K562 (cell line): ENCODE measurements at regions not wholly inside any gene's neighbourhood (a gene's known extent, or its start where the extent isn't known, plus 50 kb on each side); places are given as distances from the start of the nearest gene placed in this dataset.

Source experiments
- ATAC-seq: fragments of 200-7000 bp; cut with Tn5 transposase; 3 replicates; pipeline ENCODE4 v1.9.1; 2020; ENCODE audit warnings: moderate library complexity
- BruUV-seq: library from RNA; stranded (reverse); fragments of 400-500 nt; replicated peaks from 2 replicates; lab custom pipeline; 2021; lab: Mats Ljungman, UMichigan
- CTCF ChIA-PET: fragments of 300-600 bp; formaldehyde crosslinking; extraction: SDS; loops from one replicate; lab custom pipeline; 2021; ENCODE audit warnings: low intra/inter-chr PET ratio; lab: Yijun Ruan, JAX
- POLR2A ChIA-PET: fragments of 300-600, 350-650 bp; sonication (Branson Sonifier 250); formaldehyde crosslinking; extraction: SDS; loops from one replicate; lab custom pipeline; 2021; ENCODE audit warnings: antibody characterized with exemption, inconsistent platforms; lab: Yijun Ruan, JAX
- DNase-seq, 4 experiments: peaks; one replicate each; pipeline versions ENCODE4 v3.0.0 to v3.0.0-alpha.2; 2011 to 2018; ENCODE audit warnings: low spot score in 3 of 4, mixed read lengths in 3 of 4; ENCODE audit errors: extremely low read depth in 1 of 4
- FAIRE-seq: peaks from 2 replicates; lab custom pipeline; 2011; peaks lifted over from hg19 to GRCh38; lab: Jason Lieb, UNC
- H2AFZ ChIP-seq: 2 replicates; pipeline ENCODE4 v1.6.0; 2011; ENCODE audit warnings: low read depth, low read length, control low read depth, inconsistent platforms
- H3K27ac ChIP-seq: fragments of 200-600 bp; 3 replicates; pipeline ENCODE4 v1.8.0; 2011; ENCODE audit warnings: low read depth, mild to moderate bottlenecking, control low read depth, inconsistent platforms, low read length, moderate library complexity, mixed read lengths; ENCODE audit errors: extremely low read depth
- H3K27me3 ChIP-seq, 2 experiments: fragments of 300-600 bp in 1 of 2; 2 replicates in 1 of 2; 3 replicates in 1 of 2; pipeline versions ENCODE4 v1.6.0 to v1.8.0; 2011; ENCODE audit warnings: inconsistent platforms in 2 of 2, low read length in 2 of 2, mild to moderate bottlenecking in 1 of 2, mixed read lengths in 1 of 2, moderate library complexity in 1 of 2; ENCODE audit not compliant: control insufficient read depth in 2 of 2, insufficient read depth in 2 of 2
- H3K36me3 ChIP-seq: fragments of 300-600 bp; 3 replicates; pipeline ENCODE4 v1.8.0; 2011; ENCODE audit warnings: mild to moderate bottlenecking, low read length, inconsistent platforms; ENCODE audit not compliant: control insufficient read depth, insufficient read depth
- H3K4me1 ChIP-seq, 2 experiments: fragments of 200-600 bp in 1 of 2; replicated peaks in 1 of 2; 2 replicates in 1 of 2; 3 replicates in 1 of 2; pipeline versions ENCODE4 v1.5.1 to v1.8.0; 2011; ENCODE audit warnings: inconsistent platforms in 2 of 2, low read length in 2 of 2, mild to moderate bottlenecking in 1 of 2, mixed read lengths in 1 of 2, moderate library complexity in 1 of 2; ENCODE audit not compliant: control insufficient read depth in 2 of 2, insufficient read depth in 2 of 2
- H3K4me2 ChIP-seq: 2 replicates; pipeline ENCODE4 v1.6.1; 2011; ENCODE audit warnings: low read length, control low read depth, inconsistent platforms, mixed read lengths; ENCODE audit not compliant: insufficient read depth
- H3K4me3 ChIP-seq: fragments of 200-600 bp; sonication (generic), shearing (Covaris generic); 2 replicates; pipeline ENCODE4 v1.5.1; 2016; ENCODE audit warnings: control low read depth, inconsistent platforms
- H3K79me2 ChIP-seq: fragments of 200-600 bp; 3 replicates; pipeline ENCODE4 v1.8.0; 2011; ENCODE audit warnings: low read length, inconsistent platforms; ENCODE audit not compliant: control insufficient read depth, insufficient read depth
- H3K9ac ChIP-seq, 2 experiments: 2 replicates each; pipeline versions ENCODE4 v1.6.0 to v1.6.1; 2011; ENCODE audit warnings: low read depth in 2 of 2, low read length in 2 of 2, control low read depth in 1 of 2, inconsistent platforms in 1 of 2, mild to moderate bottlenecking in 1 of 2, mixed read lengths in 1 of 2; ENCODE audit not compliant: insufficient read depth in 1 of 2
- H3K9me1 ChIP-seq: one replicate; pipeline ENCODE4 v1.6.0; 2011; ENCODE audit warnings: inconsistent platforms, mild to moderate bottlenecking, low read length, moderate library complexity; ENCODE audit not compliant: control insufficient read depth, insufficient read depth
- H3K9me3 ChIP-seq: replicated peaks from 2 replicates; pipeline ENCODE4 v1.5.1; 2011; ENCODE audit warnings: low read depth, low read length, inconsistent platforms; ENCODE audit not compliant: control insufficient read depth, insufficient read depth
- H4K20me1 ChIP-seq: replicated peaks from 2 replicates; pipeline ENCODE4 v1.6.1; 2011; ENCODE audit warnings: low read length, inconsistent platforms, mixed read lengths; ENCODE audit not compliant: control insufficient read depth, insufficient read depth
- AFF1 ChIP-seq, 2 experiments: fragments of 450-650 bp; IDR thresholded peaks; 2 replicates each; pipeline ENCODE4 v1.6.1; 2018; ENCODE audit warnings: mild to moderate bottlenecking in 2 of 2, low read depth in 1 of 2; ENCODE audit not compliant: partially characterized antibody in 2 of 2
- SMAD3 ChIP-seq: fragments of 450-650 bp; formaldehyde crosslinking; conservative IDR thresholded peaks from 2 replicates; pipeline ENCODE4 v1.4.0; 2020; ENCODE audit warnings: mild to moderate bottlenecking
- STAT6 ChIP-seq: sonication (generic); formaldehyde crosslinking; IDR thresholded peaks from 2 replicates; pipeline ENCODE4 v1.8.1; 2023; ENCODE audit warnings: mild to moderate bottlenecking, missing genetic modification reagents
- SUPT5H ChIP-seq: fragments of 450-650 bp; IDR thresholded peaks from 2 replicates; pipeline ENCODE4 v1.6.1; 2016
- YY1 ChIP-seq, 3 experiments: IDR thresholded peaks; 2 replicates each; pipeline ENCODE4 v1.6.1; 2011; ENCODE audit warnings: low read length in 2 of 3, mild to moderate bottlenecking in 2 of 3, moderate library complexity in 2 of 3, borderline replicate concordance in 1 of 3, control low read depth in 1 of 3, low read depth in 1 of 3; ENCODE audit not compliant: insufficient read depth in 3 of 3, insufficient replicate concordance in 2 of 3, control insufficient read depth in 1 of 3, insufficient read length in 1 of 3; ENCODE audit errors: extremely low read depth in 1 of 3
- ZBTB43 ChIP-seq: sonication (generic); formaldehyde crosslinking; IDR thresholded peaks from 2 replicates; pipeline ENCODE4 v1.8.0; 2023; ENCODE audit warnings: mild to moderate bottlenecking, missing genetic modification reagents
- ZNF780A ChIP-seq: fragments of 250-450 bp; sonication (Bioruptor Pico); IDR thresholded peaks from 2 replicates; pipeline ENCODE4 v1.5.0; 2021; ENCODE audit warnings: mild to moderate bottlenecking
- WGBS: fragments of 100-300 bp; shearing (Covaris generic); methylation state at CpG from one replicate; pipeline ENCODE4 v1.1.6; 2016; ENCODE audit warnings: low coverage, mixed read lengths; ENCODE audit not compliant: insufficient coverage; ENCODE audit errors: missing lambda C conversion rate; 5-methylcytosine and 5-hydroxymethylcytosine counted together
- in situ Hi-C: fragments of 300-500 bp; cut with MboI; formaldehyde crosslinking; loops from 4 replicates; pipeline ENCODE4 v1.15.0; 2018; ENCODE audit warnings: inconsistent platforms, mixed read lengths
- intact Hi-C: fragments of 100-400 bp; cut with micrococcal nuclease; formaldehyde crosslinking; loops from 2 replicates; pipeline ENCODE4 v1.14.2; 2022

GRCh38 chr14:56046546-56046945 is 71.7 kb upstream of the PELI2 start:
- CTCF ChIA-PET: no interaction called here
- ATAC-seq (no peak), DNase-seq (no peak), FAIRE-seq (no peak)
- H3K4me3 ChIP-seq: no peak overlapping the region
- no TSS peak for BruUV-seq
- H3K9me3 ChIP-seq: no peaks in the 10 kb centered on the region
- no peak overlapping the region for H3K9ac ChIP-seq
- WGBS: 0% methylated on average over 1 of the region's 1 CpG
- POLR2A ChIA-PET: no interaction called here
- no peak overlapping the region for H3K27ac ChIP-seq
- no peaks in the 10 kb centered on the region for H4K20me1 ChIP-seq
- no peaks in the 10 kb centered on the region for H3K36me3 ChIP-seq
- H3K9me1 ChIP-seq: no peaks in the 10 kb centered on the region
- no peaks in the 10 kb centered on the region for H3K4me1 ChIP-seq
- H3K27me3 ChIP-seq: no peaks in the 10 kb centered on the region
- no peak overlapping the region for H3K4me2 ChIP-seq
- in situ Hi-C loops: no loop called here
- intact Hi-C loops: no loop called here
- no peak overlapping the region for H2AFZ ChIP-seq
- no peaks in the 10 kb centered on the region for H3K79me2 ChIP-seq
- TF ChIP-seq AFF1 (IDR thresholded peaks at IDR 0.05; ENCODE audit: low read depth in 1 of 2, partially characterized antibody in 2 of 2) (no peak), STAT6 (CRISPR knock-in tag) (no peak), SMAD3 (no peak), ZNF780A (no peak), ZBTB43 (CRISPR knock-in tag) (no peak), YY1 (IDR thresholded peaks at IDR 0.05; ENCODE audit: borderline replicate concordance in 1 of 3, control insufficient read depth in 1 of 3, extremely low read depth in 1 of 3, insufficient read depth in 3 of 3, insufficient read length in 1 of 3, insufficient replicate concordance in 2 of 3, low read depth in 1 of 3, low read length in 2 of 3) (no peak), SUPT5H (no peak)
